ENCODE measurements at regions not wholly inside any gene's neighbourhood (a gene's known extent, or its start where the extent isn't known, plus 50 kb on each side); places are given as distances from the start of the nearest gene placed in this dataset.

GRCh38 chr13:105778196-105778595 lies 757.3 kb downstream of the EFNB2 start:
- Mint-ChIP-seq H3K27me3 (ENCODE audit: low read depth) (no peaks in the 10 kb centered on the region), H3K27ac (ENCODE audit: unreplicated experiment) (peak overlapping the region; percentile 27), H3K4me3 (ENCODE audit: unreplicated experiment) (no peak overlapping the region), H3K4me1 (ENCODE audit: low read depth) (peaks cover 26% of the 10 kb centered on the region), H3K36me3 (ENCODE audit: low read depth) (peaks cover 2% of the 10 kb centered on the region), H3K9me3 (ENCODE audit: low read depth) (peaks cover 2% of the 10 kb centered on the region)
- no peak for TF ChIP-seq CTCF (IDR thresholded peaks at IDR 0.05)
- no peak for DNase-seq (ENCODE audit: low spot score)

GRCh38 chr13:105774739-105775460 lies 760.6 kb downstream of the EFNB2 start:
- Mint-ChIP-seq H3K27ac (ENCODE audit: unreplicated experiment) (peak overlapping the region; percentile 47), H3K36me3 (ENCODE audit: low read depth) (peaks cover under 1% of the 10 kb centered on the region), H3K4me3 (ENCODE audit: unreplicated experiment) (no peak overlapping the region), H3K4me1 (ENCODE audit: low read depth) (peaks cover 25% of the 10 kb centered on the region), H3K9me3 (ENCODE audit: low read depth) (no peaks in the 10 kb centered on the region), H3K27me3 (ENCODE audit: low read depth) (no peaks in the 10 kb centered on the region)
- DNase-seq (ENCODE audit: low spot score), result no peak
- no peak for TF ChIP-seq CTCF (IDR thresholded peaks at IDR 0.05)

GRCh38 chr13:105773863-105774538 lies 761.5 kb downstream of the EFNB2 start:
- H3K27ac Mint-ChIP-seq (ENCODE audit: unreplicated experiment), result peak overlapping the region; percentile 47

GRCh38 chr13:105773241-105773640 lies 762.2 kb downstream of the EFNB2 start:
- Mint-ChIP-seq H3K4me1 (ENCODE audit: low read depth) (peaks cover 23% of the 10 kb centered on the region), H3K9me3 (ENCODE audit: low read depth) (no peaks in the 10 kb centered on the region), H3K4me3 (ENCODE audit: unreplicated experiment) (no peak overlapping the region), H3K27ac (ENCODE audit: unreplicated experiment) (no peak overlapping the region), H3K36me3 (ENCODE audit: low read depth) (peaks cover 2% of the 10 kb centered on the region), H3K27me3 (ENCODE audit: low read depth) (no peaks in the 10 kb centered on the region)
- DNase-seq (ENCODE audit: low spot score), result no peak
- no peak for TF ChIP-seq CTCF (IDR thresholded peaks at IDR 0.05)

More at GRCh38 chr13:105773863-105774538, 761.5 kb downstream of the EFNB2 start:
- Mint-ChIP-seq H3K27me3 (ENCODE audit: low read depth) (no peaks in the 10 kb centered on the region), H3K9me3 (ENCODE audit: low read depth) (no peaks in the 10 kb centered on the region), H3K36me3 (ENCODE audit: low read depth) (peaks cover 2% of the 10 kb centered on the region), H3K4me3 (ENCODE audit: unreplicated experiment) (no peak overlapping the region), H3K4me1 (ENCODE audit: low read depth) (peaks cover 25% of the 10 kb centered on the region)
- no peak for TF ChIP-seq CTCF (IDR thresholded peaks at IDR 0.05)
- no peak for DNase-seq (ENCODE audit: low spot score)

- no peak for DNase-seq (ENCODE audit: low spot score)
- no peak for TF ChIP-seq CTCF (IDR thresholded peaks at IDR 0.05)
- H3K9me3 Mint-ChIP-seq (ENCODE audit: low read depth), result no peaks in the 10 kb centered on the region
- H3K4me1 Mint-ChIP-seq (ENCODE audit: low read depth), result peaks cover 9% of the 10 kb centered on the region
- H3K36me3 Mint-ChIP-seq (ENCODE audit: low read depth), result no peaks in the 10 kb centered on the region
- no peak overlapping the region for H3K4me3 Mint-ChIP-seq (ENCODE audit: unreplicated experiment)
- H3K27ac Mint-ChIP-seq (ENCODE audit: unreplicated experiment), result no peak overlapping the region
- no peaks in the 10 kb centered on the region for H3K27me3 Mint-ChIP-seq (ENCODE audit: low read depth)
These were observed 771.0 kb downstream of the EFNB2 start for GRCh38 chr13:105764486-105764885.

Measured in chondrocyte (in vitro differentiated cells).